Gastrocnemius medialis (tissue), 4 donors: ENCODE measurements at regions not wholly inside any gene's neighbourhood (a gene's known extent, or its start where the extent isn't known, plus 50 kb on each side); places are given as distances from the start of the nearest gene placed in this dataset.

Experiments used
- POLR2A ChIP-seq, 2 donors: fragments of 450-650 bp; IDR thresholded peaks; one replicate each; pipeline ENCODE4 v1.6.1; 2017; ENCODE audit warnings: antibody characterized with exemption in 2 of 2, mild to moderate bottlenecking in 2 of 2, moderate library complexity in 2 of 2
- TF ChIP-seq, protein P1 (sequence below), 5 experiments: fragments of 450-650 bp in 3 of 5; fragments of 200-600 bp in 2 of 5; sonication (generic) in 2 of 5; IDR thresholded peaks in 4 of 5; conservative IDR thresholded peaks in 1 of 5; 1 replicate in 4 of 5; 2 replicates in 1 of 5; pipeline ENCODE4 v1.5.1; 2016 to 2019; ENCODE audit warnings: antibody characterized with exemption in 5 of 5, mild to moderate bottlenecking in 3 of 5, moderate library complexity in 3 of 5

DNA sequence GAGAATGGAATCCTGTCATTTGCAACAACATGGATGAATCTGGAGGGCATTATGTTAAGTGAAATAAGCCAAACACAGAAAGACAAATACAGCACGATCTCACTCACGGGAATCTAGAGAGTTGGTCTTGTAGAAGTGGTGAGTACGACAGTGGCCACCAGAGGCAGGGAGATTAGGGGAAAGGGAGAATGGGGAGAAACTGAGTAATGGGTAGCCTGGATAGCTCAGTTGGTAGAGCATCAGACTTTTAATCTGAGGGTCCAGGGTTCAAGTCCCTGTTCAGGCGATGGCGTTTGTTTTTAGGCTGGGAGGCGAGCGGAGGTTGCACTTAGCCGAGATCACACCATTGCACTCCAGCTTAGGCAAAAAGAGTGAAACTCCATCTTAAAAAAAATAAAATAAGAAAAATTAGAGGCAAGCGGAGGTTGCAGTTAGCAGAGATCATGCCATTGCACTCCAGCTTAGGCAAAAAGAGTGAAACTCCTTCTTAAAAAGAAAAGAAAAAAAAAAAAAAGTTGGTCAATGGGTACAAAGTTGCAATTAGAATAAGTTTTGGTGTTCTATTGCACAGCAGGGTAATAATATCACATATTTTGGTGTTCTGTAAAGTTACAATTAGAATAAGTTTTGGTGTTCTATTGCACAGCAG lies 95.7 kb upstream of the UBASH3B start:
- TF ChIP-seq POLR2A (IDR thresholded peaks at IDR 0.05), result no peak
- TF ChIP-seq, protein P1, sequence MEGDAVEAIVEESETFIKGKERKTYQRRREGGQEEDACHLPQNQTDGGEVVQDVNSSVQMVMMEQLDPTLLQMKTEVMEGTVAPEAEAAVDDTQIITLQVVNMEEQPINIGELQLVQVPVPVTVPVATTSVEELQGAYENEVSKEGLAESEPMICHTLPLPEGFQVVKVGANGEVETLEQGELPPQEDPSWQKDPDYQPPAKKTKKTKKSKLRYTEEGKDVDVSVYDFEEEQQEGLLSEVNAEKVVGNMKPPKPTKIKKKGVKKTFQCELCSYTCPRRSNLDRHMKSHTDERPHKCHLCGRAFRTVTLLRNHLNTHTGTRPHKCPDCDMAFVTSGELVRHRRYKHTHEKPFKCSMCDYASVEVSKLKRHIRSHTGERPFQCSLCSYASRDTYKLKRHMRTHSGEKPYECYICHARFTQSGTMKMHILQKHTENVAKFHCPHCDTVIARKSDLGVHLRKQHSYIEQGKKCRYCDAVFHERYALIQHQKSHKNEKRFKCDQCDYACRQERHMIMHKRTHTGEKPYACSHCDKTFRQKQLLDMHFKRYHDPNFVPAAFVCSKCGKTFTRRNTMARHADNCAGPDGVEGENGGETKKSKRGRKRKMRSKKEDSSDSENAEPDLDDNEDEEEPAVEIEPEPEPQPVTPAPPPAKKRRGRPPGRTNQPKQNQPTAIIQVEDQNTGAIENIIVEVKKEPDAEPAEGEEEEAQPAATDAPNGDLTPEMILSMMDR (IDR thresholded peaks at IDR 0.05 in 4 of 5, conservative IDR thresholded peaks at IDR 0.05 in 1 of 5), result no peak
